ENCODE measurements at regions not wholly inside any gene's neighbourhood (a gene's known extent, or its start where the extent isn't known, plus 50 kb on each side); places are given as distances from the start of the nearest gene placed in this dataset.

DNA sequence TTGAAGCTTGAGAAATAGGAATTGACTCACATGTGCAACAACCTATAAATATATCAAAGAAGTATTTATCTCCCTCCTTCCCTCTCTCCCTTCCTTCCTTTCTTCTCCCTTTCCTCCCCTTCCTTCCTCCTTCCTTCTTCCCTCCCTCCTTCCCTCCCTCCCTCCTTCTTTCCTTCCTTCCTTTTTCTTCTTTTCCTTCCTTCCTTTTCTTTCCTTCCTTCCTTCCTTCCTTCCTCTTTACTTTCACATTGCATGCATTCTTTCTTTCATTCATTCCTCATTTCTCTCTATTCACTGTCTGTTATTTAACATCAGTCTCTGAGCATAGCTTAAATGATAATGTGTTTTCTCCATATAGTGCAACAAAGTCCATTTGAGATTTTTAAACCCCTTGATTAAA, 214.2 kb downstream of the CHRM3 start:
- Histone ChIP-seq H4K20me1 (ENCODE audit: control insufficient read depth, extremely low read depth, insufficient read depth, low read length) (no peaks in the 10 kb centered on the region), H3K27ac (ENCODE audit: control insufficient read depth, insufficient read depth, low read length) (no peak overlapping the region), H3K9ac (ENCODE audit: control insufficient read depth, extremely low read depth, insufficient read depth, low read length) (no peak overlapping the region), H3K79me2 (ENCODE audit: control insufficient read depth, insufficient read depth, low read length) (no peaks in the 10 kb centered on the region), H3K36me3 (ENCODE audit: control insufficient read depth in 2 of 2, extremely low read depth in 1 of 2, insufficient read depth in 2 of 2, low read length in 2 of 2) (no peaks in the 10 kb centered on the region), H3K9me3 (ENCODE audit: control insufficient read depth, low read depth, low read length) (no peaks in the 10 kb centered on the region), H3K27me3 (ENCODE audit: control insufficient read depth, extremely low read depth, insufficient read depth, low read length) (no peaks in the 10 kb centered on the region), H2AFZ (ENCODE audit: control insufficient read depth, low read length) (no peak overlapping the region), H3K9me1 (ENCODE audit: control insufficient read depth, extremely low read depth, insufficient read depth, low read length) (no peaks in the 10 kb centered on the region), H3K4me2 (ENCODE audit: control insufficient read depth, extremely low read depth, insufficient read depth, low read depth, low read length) (no peak overlapping the region), H3K4me3 (ENCODE audit: control insufficient read depth in 2 of 3, extremely low read depth in 1 of 3, insufficient read depth in 2 of 3, low read depth in 1 of 3, low read length in 3 of 3) (no peak overlapping the region), H3K4me1 (ENCODE audit: control insufficient read depth, extremely low read depth, insufficient read depth, low read length) (no peaks in the 10 kb centered on the region)
- TF ChIP-seq EZH2 (IDR thresholded peaks at IDR 0.05; ENCODE audit: low read length), result no peak
- TF ChIP-seq, protein P1, sequence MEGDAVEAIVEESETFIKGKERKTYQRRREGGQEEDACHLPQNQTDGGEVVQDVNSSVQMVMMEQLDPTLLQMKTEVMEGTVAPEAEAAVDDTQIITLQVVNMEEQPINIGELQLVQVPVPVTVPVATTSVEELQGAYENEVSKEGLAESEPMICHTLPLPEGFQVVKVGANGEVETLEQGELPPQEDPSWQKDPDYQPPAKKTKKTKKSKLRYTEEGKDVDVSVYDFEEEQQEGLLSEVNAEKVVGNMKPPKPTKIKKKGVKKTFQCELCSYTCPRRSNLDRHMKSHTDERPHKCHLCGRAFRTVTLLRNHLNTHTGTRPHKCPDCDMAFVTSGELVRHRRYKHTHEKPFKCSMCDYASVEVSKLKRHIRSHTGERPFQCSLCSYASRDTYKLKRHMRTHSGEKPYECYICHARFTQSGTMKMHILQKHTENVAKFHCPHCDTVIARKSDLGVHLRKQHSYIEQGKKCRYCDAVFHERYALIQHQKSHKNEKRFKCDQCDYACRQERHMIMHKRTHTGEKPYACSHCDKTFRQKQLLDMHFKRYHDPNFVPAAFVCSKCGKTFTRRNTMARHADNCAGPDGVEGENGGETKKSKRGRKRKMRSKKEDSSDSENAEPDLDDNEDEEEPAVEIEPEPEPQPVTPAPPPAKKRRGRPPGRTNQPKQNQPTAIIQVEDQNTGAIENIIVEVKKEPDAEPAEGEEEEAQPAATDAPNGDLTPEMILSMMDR (optimal IDR thresholded peaks at IDR 0.05 in 1 of 3, IDR thresholded peaks at IDR 0.05 in 1 of 3, conservative IDR thresholded peaks at IDR 0.05 in 1 of 3; ENCODE audit: extremely low read depth in 1 of 3, insufficient read depth in 2 of 3, low read length in 3 of 3), result no peak
- dilution Hi-C loops (cut with MboI; ENCODE audit: extremely low pct_ligation_motif_present, low sequenced_read_pairs), result no loop called here
- DNase-seq (ENCODE audit: low read depth, low spot score) (no peak), FAIRE-seq (no peak)

DNA sequence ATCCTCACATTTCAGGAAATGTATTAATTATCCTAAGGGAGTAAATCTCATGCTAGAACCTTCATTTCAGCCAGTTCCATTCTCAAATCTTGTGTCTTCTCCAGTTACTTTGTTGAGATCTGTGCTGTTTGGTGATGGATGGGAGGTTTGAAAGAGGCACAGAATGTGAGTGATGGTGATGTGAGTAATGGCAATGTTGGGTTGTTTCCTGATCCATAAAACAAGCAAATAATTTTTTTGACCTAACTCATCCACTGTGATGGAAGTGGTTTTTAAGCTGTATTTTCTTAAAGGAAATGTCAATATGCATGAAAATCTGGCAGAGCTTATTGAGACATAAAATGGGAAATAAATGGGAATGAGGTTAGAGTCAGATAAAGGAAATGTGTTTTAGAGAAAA, 214.7 kb downstream of the CHRM3 start:
- DNase-seq (ENCODE audit: low read depth, low spot score), result no peak
- no peak overlapping the region for H3K4me2 ChIP-seq (ENCODE audit: control insufficient read depth, extremely low read depth, insufficient read depth, low read depth, low read length)

More for the DNA sequence above, 214.7 kb downstream of the CHRM3 start:
- Histone ChIP-seq H4K20me1 (ENCODE audit: control insufficient read depth, extremely low read depth, insufficient read depth, low read length) (no peaks in the 10 kb centered on the region), H3K27ac (ENCODE audit: control insufficient read depth, insufficient read depth, low read length) (no peak overlapping the region), H3K4me1 (ENCODE audit: control insufficient read depth, extremely low read depth, insufficient read depth, low read length) (no peaks in the 10 kb centered on the region), H3K9ac (ENCODE audit: control insufficient read depth, extremely low read depth, insufficient read depth, low read length) (no peak overlapping the region), H2AFZ (ENCODE audit: control insufficient read depth, low read length) (no peak overlapping the region), H3K36me3 (ENCODE audit: control insufficient read depth in 2 of 2, extremely low read depth in 1 of 2, insufficient read depth in 2 of 2, low read length in 2 of 2) (no peaks in the 10 kb centered on the region), H3K27me3 (ENCODE audit: control insufficient read depth, extremely low read depth, insufficient read depth, low read length) (no peaks in the 10 kb centered on the region), H3K9me3 (ENCODE audit: control insufficient read depth, low read depth, low read length) (no peaks in the 10 kb centered on the region), H3K9me1 (ENCODE audit: control insufficient read depth, extremely low read depth, insufficient read depth, low read length) (no peaks in the 10 kb centered on the region), H3K4me3 (ENCODE audit: control insufficient read depth in 2 of 3, extremely low read depth in 1 of 3, insufficient read depth in 2 of 3, low read depth in 1 of 3, low read length in 3 of 3) (no peak overlapping the region), H3K79me2 (ENCODE audit: control insufficient read depth, insufficient read depth, low read length) (no peaks in the 10 kb centered on the region)
- no peak for FAIRE-seq
- TF ChIP-seq, protein P1 (optimal IDR thresholded peaks at IDR 0.05 in 1 of 3, IDR thresholded peaks at IDR 0.05 in 1 of 3, conservative IDR thresholded peaks at IDR 0.05 in 1 of 3; ENCODE audit: extremely low read depth in 1 of 3, insufficient read depth in 2 of 3, low read length in 3 of 3), result no peak
- no peak for TF ChIP-seq EZH2 (IDR thresholded peaks at IDR 0.05; ENCODE audit: low read length)
- dilution Hi-C loops (cut with MboI; ENCODE audit: extremely low pct_ligation_motif_present, low sequenced_read_pairs), result no loop called here

Data from keratinocyte (primary cell).